CMK (cell line): ENCODE measurements at regions not wholly inside any gene's neighbourhood (a gene's known extent, or its start where the extent isn't known, plus 50 kb on each side); places are given as distances from the start of the nearest gene placed in this dataset.

ENCODE experiments used
- DNase-seq: peaks from one replicate; pipeline ENCODE4 v3.0.0-alpha.2; 2010; ENCODE audit warnings: low read depth

- no peak for DNase-seq
Observed at GRCh38 chr2:12207491-12207890, 461.1 kb downstream of the LPIN1 start.

- DNase-seq, result no peak
Observed at GRCh38 chr2:12210016-12210933, 463.8 kb downstream of the LPIN1 start.

DNA sequence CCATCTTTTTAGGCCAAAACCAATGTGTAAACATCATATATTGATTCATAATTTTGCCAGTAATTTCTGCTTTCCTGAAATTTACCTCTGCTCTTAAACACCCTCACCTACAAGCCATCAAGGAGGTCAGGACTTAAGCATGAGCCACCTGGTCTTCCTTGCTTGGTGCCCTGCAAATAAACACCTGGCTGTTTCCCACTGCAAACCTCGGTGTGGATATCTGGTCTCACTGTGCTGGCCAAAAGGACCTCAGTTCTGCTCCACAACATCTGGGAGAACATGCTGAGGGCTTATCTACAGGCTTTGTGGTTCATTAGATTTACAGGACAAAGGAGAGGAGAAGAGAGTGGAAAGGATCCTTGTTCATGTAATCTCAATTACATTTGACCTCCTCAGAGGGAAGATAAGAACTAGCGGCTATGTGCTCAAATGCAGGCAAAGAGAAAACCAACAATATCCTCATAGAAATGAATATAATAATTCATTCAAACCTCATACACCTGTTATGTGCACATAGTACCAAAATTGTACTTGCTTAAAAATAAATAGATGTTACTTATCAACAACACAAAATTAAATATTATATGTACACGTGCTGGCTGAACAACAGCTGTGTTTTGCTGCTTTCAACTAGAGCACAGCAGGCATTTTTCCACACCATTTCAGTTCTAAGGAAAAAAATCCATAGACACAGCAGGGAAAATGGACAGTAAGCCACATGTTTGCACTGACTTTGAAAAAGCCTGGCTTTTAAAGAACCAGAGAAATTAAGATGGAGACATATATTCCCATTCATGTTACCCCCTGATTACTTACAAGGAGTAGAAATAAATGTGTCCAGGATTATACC, 465.1 kb downstream of the LPIN1 start:
- no peak for DNase-seq

GRCh38 chr2:12212841-12213597, 466.6 kb downstream of the LPIN1 start:
- DNase-seq, result no peak

DNA sequence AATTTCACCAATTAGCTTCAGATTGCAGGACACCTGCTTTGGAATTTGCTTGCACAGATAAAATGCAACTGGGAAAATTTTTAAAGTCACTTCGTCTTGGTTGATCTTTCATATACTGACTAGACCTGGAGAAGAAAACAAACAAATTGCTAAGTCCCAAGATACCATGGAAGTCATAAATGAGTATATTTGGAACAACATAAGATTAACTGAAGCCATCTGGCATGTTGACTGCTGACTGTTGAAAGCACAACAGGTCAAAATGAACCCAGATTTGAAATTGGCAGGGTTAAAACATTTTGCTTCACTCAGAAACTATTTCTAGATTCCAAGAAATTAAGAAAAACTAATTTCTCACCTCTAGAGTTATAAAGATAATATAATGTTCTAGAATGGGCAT, 470.7 kb downstream of the LPIN1 start:
- DNase-seq, result no peak

DNA sequence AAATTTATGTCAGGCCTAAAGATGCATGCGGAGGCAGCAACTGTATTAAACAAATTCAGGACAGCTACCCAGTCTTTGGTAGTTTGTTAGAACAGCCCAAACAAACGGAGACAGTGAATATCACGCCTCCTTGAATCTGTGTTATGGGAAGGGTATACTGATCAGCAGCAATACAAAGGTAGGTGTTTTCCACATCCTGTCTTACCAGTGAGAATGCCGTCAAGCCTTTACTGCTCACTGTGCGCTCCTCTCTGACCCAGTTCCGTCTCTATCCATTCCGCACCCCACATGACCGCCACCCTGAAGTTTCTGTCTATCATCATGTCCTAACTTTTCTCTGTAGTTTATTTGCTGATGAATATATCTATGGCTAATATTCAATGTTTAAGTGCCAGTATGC, 473.3 kb downstream of the LPIN1 start:
- no peak for DNase-seq

DNA sequence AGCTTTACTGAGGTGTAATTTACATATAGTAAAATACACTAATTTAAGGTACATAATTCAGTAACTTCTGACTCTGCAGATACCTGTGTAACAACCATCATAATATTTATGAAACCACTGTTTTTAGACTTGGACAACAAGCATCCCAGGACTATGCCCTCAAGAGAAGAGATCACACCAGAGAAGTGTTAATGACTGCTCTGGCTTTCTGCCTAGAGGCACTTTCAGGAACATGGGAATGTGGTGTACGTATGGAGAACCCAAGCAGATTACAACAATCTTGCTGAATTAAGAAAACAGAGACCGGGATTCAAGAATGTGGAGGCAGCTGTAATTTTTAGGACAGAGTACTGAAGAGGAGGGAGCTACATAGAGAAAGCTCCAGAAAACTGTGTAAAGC, 475.2 kb downstream of the LPIN1 start:
- no peak for DNase-seq

DNA sequence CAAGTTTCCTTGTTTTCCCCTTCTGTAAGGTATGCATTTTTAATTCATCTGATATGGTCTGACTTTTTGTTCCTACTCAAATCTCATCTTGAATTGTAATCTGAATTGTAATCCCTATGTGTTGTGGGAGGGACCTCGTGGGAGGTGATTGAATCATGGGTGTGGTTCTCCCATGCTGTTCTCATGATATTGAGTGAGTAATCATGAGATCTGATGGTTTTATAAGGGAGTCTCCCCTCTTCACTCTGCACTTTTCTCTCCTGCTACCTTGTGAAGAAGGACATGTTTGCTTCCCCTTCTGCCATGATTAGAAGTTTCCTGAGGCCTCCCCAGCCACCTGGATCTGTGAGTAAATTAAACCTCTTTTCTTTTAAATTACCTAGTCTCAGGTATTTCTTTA, 476.1 kb downstream of the LPIN1 start:
- no peak for DNase-seq

GRCh38 chr2:12223732-12224131, 477.3 kb downstream of the LPIN1 start:
- no peak for DNase-seq

DNA sequence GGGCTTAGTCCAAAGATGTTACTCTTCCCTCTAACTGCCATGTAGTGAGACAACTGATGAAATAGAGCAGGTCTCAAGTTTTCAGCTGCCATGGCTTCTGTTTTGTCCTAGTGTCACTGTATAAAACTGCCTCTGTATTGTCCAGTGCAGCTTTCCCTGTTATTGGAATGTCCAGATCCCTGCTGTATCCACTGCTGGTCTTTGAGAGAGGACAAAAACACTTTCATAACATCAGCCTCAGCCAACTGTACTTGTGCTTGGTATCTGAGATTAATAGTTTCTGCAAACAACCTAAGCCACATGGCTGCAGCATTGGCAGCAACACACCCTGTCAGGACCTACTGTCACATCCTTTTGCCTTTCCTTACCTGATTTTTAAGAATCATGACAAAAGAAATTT, 480.2 kb downstream of the LPIN1 start:
- no peak for DNase-seq

DNA sequence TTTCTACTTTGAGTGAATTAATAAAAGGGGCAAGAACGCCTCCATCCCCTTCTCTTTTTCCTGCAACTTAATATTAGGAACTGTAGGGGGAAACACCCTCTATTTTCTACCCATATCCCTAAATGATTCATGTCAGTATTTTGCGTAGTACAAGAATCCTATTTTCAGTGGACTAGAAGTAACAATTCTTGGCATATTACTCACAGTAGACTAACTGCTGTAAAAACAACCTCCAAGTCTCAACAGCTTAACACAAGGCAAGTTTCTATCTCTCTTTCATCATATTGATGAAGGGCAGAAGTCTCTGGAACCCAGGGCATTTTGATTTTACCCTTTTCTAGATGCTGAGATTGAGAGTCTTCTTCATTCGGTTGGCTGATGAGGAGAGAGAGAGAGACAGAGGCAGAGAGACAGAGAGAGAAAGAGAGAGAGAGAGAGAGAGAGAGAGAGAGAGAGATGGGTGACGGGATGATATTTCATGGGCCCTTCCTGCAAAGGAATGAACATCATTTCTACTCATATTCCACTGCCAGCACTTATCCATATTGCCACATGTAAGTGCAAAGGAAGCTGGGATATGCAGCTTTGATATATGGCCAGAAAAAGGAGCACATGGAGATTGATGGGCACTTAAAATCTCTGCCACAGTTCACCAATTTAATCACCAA, 481.6 kb downstream of the LPIN1 start:
- no peak for DNase-seq

- no peak for DNase-seq
Observed at GRCh38 chr2:12231288-12231687, 484.9 kb downstream of the LPIN1 start.

GRCh38 chr2:12232876-12233275, 483.9 kb upstream of the TRIB2 start:
- no peak for DNase-seq

DNA sequence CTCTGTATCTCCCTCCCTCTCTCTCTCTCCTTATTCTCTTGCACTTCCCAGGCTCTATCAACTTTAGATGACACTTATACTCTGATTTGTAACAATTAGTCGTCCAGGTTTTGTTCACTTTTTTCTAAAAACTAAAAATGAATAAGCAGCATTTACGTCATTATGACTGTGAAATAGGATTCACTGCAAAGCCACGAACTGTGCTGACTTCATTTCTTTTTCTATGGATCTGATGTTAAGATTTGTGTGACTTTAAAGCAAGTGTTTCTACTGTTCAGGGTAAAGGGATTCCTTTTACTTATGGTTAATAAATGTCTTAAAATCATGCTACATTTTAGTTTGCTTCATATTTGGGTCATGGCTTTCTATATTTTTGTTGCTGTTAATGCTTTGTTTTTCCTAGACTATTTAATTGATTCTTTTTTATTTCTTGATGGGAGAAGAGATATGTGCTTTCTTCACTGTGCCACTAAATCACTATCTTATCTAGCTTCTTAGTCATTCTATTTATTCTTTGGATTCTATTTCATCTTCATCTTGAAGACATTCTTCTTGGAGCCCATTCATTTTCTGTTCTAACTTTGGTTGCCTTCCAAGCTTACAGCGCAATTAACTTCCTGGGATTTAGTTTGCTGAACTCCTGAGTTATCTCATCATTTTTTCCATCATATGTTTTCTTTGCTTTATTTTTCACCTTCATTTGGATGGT, 480.4 kb upstream of the TRIB2 start:
- no peak for DNase-seq

DNA sequence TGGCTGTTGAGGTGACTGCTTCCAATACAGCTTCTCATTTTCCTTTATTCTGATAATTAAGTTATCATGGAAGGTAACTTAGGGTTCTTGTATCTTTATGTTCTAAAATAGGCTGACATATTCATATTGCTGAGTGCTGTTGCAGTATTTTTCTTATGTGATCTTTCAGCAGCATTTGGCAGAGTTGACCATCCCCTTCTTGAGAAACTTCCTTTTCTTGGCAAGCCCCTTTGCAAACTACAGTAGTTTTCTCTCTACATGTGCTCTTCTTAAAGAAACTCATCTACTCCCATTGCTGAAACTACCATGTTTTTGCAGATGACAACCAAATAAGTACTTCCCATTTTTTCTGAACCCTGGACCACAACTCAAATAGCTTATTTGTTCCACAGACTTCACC, 476.5 kb upstream of the TRIB2 start:
- DNase-seq, result no peak

- no peak for DNase-seq
Observed at GRCh38 chr2:12243381-12243780, 473.4 kb upstream of the TRIB2 start.

- DNase-seq, result no peak
Observed at GRCh38 chr2:12244070-12244469, 472.7 kb upstream of the TRIB2 start.

GRCh38 chr2:12251121-12251520, 465.6 kb upstream of the TRIB2 start:
- DNase-seq, result no peak

DNA sequence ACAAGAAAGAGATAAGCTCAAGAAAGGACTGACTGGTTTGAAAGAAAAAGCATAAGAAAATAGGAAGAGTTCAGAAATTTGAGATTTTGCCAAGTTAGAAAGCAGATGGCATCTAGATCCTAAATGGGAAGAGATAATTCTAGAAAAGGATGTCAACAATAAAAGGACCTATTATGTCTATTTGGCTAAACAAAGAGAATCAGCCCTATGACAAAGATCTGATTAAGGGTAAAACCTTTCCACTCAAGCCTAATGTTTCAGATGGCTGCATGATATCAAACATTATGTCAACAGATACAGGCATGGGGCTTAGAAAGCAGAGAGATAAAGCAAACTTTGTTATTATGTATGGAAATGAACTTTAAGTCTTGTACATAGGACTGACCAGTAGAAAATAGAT, 465.0 kb upstream of the TRIB2 start:
- no peak for DNase-seq

- no peak for DNase-seq
Observed at GRCh38 chr2:12253167-12253778, 463.5 kb upstream of the TRIB2 start.
